ENCODE measurements at regions not wholly inside any gene's neighbourhood (a gene's known extent, or its start where the extent isn't known, plus 50 kb on each side); places are given as distances from the start of the nearest gene placed in this dataset.

DNA sequence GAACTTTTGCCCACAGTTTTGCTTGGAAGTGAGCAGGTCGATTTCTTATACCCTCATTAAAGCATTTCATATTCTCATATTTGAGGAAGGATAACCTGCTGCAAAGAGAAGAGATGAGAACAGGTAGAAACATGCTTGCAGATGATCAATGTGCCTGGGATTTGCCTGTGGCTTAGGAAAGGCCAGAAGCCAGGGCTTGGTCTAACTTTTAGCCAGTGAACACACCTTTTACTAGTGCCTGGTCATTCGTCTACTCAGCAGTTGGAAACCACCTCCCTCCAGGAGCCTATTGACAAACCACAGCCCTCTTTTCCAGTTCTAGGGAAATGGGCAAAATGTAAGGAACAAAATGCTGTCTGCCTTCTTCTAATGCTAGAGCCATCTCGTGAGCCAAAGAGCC is 518.3 kb downstream of the ADRA2A start:
- ChIA-PET POLR2A (no interaction called here), CTCF (no interaction called here)
- DNase-seq (ENCODE audit: low read depth in 1 of 2, low spot score in 1 of 2) (no peak), ATAC-seq (no peak), FAIRE-seq (no peak)
- TF ChIP-seq FOSL2 (IDR thresholded peaks at IDR 0.05) (no peak), FOSL2 (CRISPR knock-in tag; IDR thresholded peaks at IDR 0.05) (no peak), POLR2A (IDR thresholded peaks at IDR 0.05; ENCODE audit: low read length) (no peak), BHLHE40 (IDR thresholded peaks at IDR 0.05; ENCODE audit: low read depth, low read length) (no peak), JUN (IDR thresholded peaks at IDR 0.05) (no peak), PHF8 (IDR thresholded peaks at IDR 0.05; ENCODE audit: borderline replicate concordance, low read depth) (no peak), SREBF2 (IDR thresholded peaks at IDR 0.05) (no peak), NPAS2 (CRISPR knock-in tag; IDR thresholded peaks at IDR 0.05; ENCODE audit: borderline replicate concordance) (no peak), SMC3 (IDR thresholded peaks at IDR 0.05) (no peak), TP53 (CRISPR knock-in tag; IDR thresholded peaks at IDR 0.05) (no peak), TFCP2L1 (CRISPR knock-in tag; IDR thresholded peaks at IDR 0.05) (no peak), CBX2 (IDR thresholded peaks at IDR 0.05; ENCODE audit: borderline replicate concordance, low read depth) (no peak), NFE2L2 (conservative IDR thresholded peaks at IDR 0.05; ENCODE audit: low read length) (no peak), RNF2 (IDR thresholded peaks at IDR 0.05; ENCODE audit: borderline replicate concordance, low read depth) (no peak), ZNF302 (CRISPR knock-in tag; IDR thresholded peaks at IDR 0.05) (no peak), HOXA7 (CRISPR knock-in tag; IDR thresholded peaks at IDR 0.05) (no peak), HOXB5 (CRISPR knock-in tag; IDR thresholded peaks at IDR 0.05) (no peak), FOSB (CRISPR knock-in tag; IDR thresholded peaks at IDR 0.05) (no peak)
- TF ChIP-seq, protein P1, sequence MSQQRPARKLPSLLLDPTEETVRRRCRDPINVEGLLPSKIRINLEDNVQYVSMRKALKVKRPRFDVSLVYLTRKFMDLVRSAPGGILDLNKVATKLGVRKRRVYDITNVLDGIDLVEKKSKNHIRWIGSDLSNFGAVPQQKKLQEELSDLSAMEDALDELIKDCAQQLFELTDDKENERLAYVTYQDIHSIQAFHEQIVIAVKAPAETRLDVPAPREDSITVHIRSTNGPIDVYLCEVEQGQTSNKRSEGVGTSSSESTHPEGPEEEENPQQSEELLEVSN (IDR thresholded peaks at IDR 0.05; ENCODE audit: borderline replicate concordance, low read depth), result no peak
- Histone ChIP-seq H3K4me2 (no peak overlapping the region), H3K4me3 (no peak overlapping the region), H3K4me1 (no peaks in the 10 kb centered on the region), H3K27ac (no peak overlapping the region), H3K9me3 (no peaks in the 10 kb centered on the region)
- 2% methylated on average over 3 of the region's 3 CpGs for WGBS (ENCODE audit: missing lambda C conversion rate)

DNA sequence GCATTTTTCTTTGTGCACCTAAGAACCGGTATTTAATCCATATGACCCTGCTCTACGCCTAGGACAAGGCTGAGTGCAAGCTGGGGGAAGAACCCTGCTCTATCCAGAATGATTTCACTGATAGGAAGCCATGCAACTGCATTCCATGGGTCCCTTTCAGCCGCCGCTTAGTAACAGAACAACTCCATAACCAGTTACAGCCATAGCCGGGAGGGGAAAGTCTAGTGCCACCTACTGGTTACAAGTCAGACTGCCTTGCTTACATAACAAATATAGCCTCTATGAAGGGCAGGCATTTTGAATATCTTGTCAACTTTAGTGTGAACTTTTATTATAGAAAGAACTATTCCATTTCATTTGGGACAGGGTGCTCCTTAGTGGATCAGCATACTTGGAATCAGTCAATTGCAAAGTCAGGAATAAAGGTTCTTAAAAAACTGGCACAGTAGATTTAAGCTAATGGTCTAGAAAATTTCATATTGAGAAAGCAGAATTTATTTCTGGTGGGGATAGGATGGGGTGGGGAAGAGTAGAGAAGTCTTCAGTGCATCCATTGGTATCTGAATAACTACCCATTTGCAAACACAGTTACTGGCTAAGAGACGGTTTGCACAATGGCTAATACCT is 521.7 kb downstream of the ADRA2A start:
- FAIRE-seq (no peak), ATAC-seq (peak; percentile 64 to 94; a peak in 4 of 6 replicates)
- POLR2A ChIA-PET, result no interaction called here

More for the DNA sequence above, 521.7 kb downstream of the ADRA2A start:
- Histone ChIP-seq H3K4me2 (no peak overlapping the region), H3K4me1 (no peaks in the 10 kb centered on the region), H3K27ac (no peak overlapping the region), H3K9me3 (no peaks in the 10 kb centered on the region), H3K4me3 (no peak overlapping the region)
- DNase-seq (ENCODE audit: low read depth in 1 of 2, low spot score in 1 of 2), result peak; percentile 13 to 66
- CTCF ChIA-PET, result interaction anchor here (0.6 to 1.7 kb wide), 7 partner anchors 14 to 525 kb away, joined by 3 to 9 read pairs (median 3); partner anchors contain the start of gene ADRA2A
- TF ChIP-seq RAD21 (conservative IDR thresholded peaks at IDR 0.05 in 1 of 2, IDR thresholded peaks at IDR 0.05 in 1 of 2), result peak; percentile 34 to 59; a peak in 4 of 5 replicates
- TF ChIP-seq, protein P2, sequence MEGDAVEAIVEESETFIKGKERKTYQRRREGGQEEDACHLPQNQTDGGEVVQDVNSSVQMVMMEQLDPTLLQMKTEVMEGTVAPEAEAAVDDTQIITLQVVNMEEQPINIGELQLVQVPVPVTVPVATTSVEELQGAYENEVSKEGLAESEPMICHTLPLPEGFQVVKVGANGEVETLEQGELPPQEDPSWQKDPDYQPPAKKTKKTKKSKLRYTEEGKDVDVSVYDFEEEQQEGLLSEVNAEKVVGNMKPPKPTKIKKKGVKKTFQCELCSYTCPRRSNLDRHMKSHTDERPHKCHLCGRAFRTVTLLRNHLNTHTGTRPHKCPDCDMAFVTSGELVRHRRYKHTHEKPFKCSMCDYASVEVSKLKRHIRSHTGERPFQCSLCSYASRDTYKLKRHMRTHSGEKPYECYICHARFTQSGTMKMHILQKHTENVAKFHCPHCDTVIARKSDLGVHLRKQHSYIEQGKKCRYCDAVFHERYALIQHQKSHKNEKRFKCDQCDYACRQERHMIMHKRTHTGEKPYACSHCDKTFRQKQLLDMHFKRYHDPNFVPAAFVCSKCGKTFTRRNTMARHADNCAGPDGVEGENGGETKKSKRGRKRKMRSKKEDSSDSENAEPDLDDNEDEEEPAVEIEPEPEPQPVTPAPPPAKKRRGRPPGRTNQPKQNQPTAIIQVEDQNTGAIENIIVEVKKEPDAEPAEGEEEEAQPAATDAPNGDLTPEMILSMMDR (IDR thresholded peaks at IDR 0.05), result peak; percentile 46
- TF ChIP-seq HOXA7 (CRISPR knock-in tag; IDR thresholded peaks at IDR 0.05), result no peak
- TF ChIP-seq CBX8 (IDR thresholded peaks at IDR 0.05), result no peak
- no peak for TF ChIP-seq ZC3H11A (IDR thresholded peaks at IDR 0.05)
- no peak for TF ChIP-seq HOXB5 (CRISPR knock-in tag; IDR thresholded peaks at IDR 0.05)
- no peak for TF ChIP-seq EHF (CRISPR knock-in tag; IDR thresholded peaks at IDR 0.05)
- TF ChIP-seq GATA3 (IDR thresholded peaks at IDR 0.05; ENCODE audit: borderline replicate concordance), result no peak
- 0 out of 3 replicates have a peak, but pooled peaks have one; percentile 23 for TF ChIP-seq SMC3 (IDR thresholded peaks at IDR 0.05)
- TF ChIP-seq, protein P3, sequence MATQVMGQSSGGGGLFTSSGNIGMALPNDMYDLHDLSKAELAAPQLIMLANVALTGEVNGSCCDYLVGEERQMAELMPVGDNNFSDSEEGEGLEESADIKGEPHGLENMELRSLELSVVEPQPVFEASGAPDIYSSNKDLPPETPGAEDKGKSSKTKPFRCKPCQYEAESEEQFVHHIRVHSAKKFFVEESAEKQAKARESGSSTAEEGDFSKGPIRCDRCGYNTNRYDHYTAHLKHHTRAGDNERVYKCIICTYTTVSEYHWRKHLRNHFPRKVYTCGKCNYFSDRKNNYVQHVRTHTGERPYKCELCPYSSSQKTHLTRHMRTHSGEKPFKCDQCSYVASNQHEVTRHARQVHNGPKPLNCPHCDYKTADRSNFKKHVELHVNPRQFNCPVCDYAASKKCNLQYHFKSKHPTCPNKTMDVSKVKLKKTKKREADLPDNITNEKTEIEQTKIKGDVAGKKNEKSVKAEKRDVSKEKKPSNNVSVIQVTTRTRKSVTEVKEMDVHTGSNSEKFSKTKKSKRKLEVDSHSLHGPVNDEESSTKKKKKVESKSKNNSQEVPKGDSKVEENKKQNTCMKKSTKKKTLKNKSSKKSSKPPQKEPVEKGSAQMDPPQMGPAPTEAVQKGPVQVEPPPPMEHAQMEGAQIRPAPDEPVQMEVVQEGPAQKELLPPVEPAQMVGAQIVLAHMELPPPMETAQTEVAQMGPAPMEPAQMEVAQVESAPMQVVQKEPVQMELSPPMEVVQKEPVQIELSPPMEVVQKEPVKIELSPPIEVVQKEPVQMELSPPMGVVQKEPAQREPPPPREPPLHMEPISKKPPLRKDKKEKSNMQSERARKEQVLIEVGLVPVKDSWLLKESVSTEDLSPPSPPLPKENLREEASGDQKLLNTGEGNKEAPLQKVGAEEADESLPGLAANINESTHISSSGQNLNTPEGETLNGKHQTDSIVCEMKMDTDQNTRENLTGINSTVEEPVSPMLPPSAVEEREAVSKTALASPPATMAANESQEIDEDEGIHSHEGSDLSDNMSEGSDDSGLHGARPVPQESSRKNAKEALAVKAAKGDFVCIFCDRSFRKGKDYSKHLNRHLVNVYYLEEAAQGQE (IDR thresholded peaks at IDR 0.05), result no peak
- 2% methylated on average over 6 of the region's 6 CpGs for WGBS (ENCODE audit: missing lambda C conversion rate)
